GM12878 (cell line): ENCODE measurements at regions not wholly inside any gene's neighbourhood (a gene's known extent, or its start where the extent isn't known, plus 50 kb on each side); places are given as distances from the start of the nearest gene placed in this dataset.

Source experiments
- ATAC-seq: fragments of 200-7000 bp; cut with Tn5 transposase; 3 replicates; pipeline ENCODE4 v1.9.1; 2020; ENCODE audit warnings: mild to moderate bottlenecking, moderate library complexity
- BruUV-seq: library from RNA; stranded (reverse); fragments of 400-500 nt; replicated peaks from 2 replicates; lab custom pipeline; 2021; lab: Mats Ljungman, UMichigan
- CTCF ChIA-PET: fragments of 300-600 bp; sonication (Branson Sonifier 250); formaldehyde crosslinking; extraction: SDS; loops from one replicate; lab custom pipeline; 2021; ENCODE audit warnings: inconsistent platforms; lab: Yijun Ruan, JAX
- POLR2A ChIA-PET: fragments of 350-600 bp; formaldehyde crosslinking; extraction: SDS; loops from one replicate; lab custom pipeline; 2021; ENCODE audit warnings: inconsistent platforms; lab: Charles Lee
- RAD21 ChIA-PET: fragments of 300-600 bp; sonication (Branson Sonifier 250); formaldehyde crosslinking; loops from one replicate; lab custom pipeline; 2023; ENCODE audit warnings: antibody characterized with exemption; ENCODE audit not compliant: unreplicated experiment; lab: Charles Lee
- SMC1A ChIA-PET: fragments of 300-600 bp; sonication (Branson Sonifier 250); formaldehyde crosslinking; loops from one replicate; lab custom pipeline; 2023; ENCODE audit not compliant: unreplicated experiment, uncharacterized antibody; lab: Charles Lee
- DNase-seq: peaks from one replicate; pipeline ENCODE4 v3.0.0-alpha.2; 2011; ENCODE audit warnings: low read depth, low spot score
- FAIRE-seq: peaks from 3 replicates; lab custom pipeline; 2011; peaks lifted over from hg19 to GRCh38; lab: Jason Lieb, UNC
- H2AFZ ChIP-seq: 2 replicates; pipeline ENCODE4 v1.6.0; 2011; ENCODE audit warnings: low read depth, low read length, control low read depth; ENCODE audit not compliant: control insufficient read depth
- H3K27ac ChIP-seq: 2 replicates; pipeline ENCODE4 v1.5.1; 2011; ENCODE audit warnings: control low read depth; ENCODE audit not compliant: control insufficient read depth, insufficient read depth
- H3K27me3 ChIP-seq, 2 experiments: replicated peaks in 1 of 2; 2 replicates each; pipeline versions ENCODE4 v1.6.0 to v1.6.1; 2011; ENCODE audit warnings: low read length in 1 of 2; ENCODE audit not compliant: control insufficient read depth in 2 of 2, insufficient read depth in 2 of 2
- H3K36me3 ChIP-seq, 2 experiments: 2 replicates each; pipeline ENCODE4 v1.5.1; 2011; ENCODE audit warnings: low read length in 1 of 2; ENCODE audit not compliant: control insufficient read depth in 2 of 2, insufficient read depth in 2 of 2
- H3K4me1 ChIP-seq: 2 replicates; pipeline ENCODE4 v1.6.1; 2011; ENCODE audit warnings: mild to moderate bottlenecking, low read length, moderate library complexity, mixed read lengths; ENCODE audit not compliant: control insufficient read depth, insufficient read depth
- H3K4me2 ChIP-seq: 2 replicates; pipeline ENCODE4 v1.6.0; 2011; ENCODE audit warnings: control low read depth; ENCODE audit not compliant: control insufficient read depth, insufficient read depth
- H3K4me3 ChIP-seq: fragments of 200-600 bp; sonication (generic); 2 replicates; pipeline ENCODE4 v1.5.1; 2016
- H3K79me2 ChIP-seq: 2 replicates; pipeline ENCODE4 v1.6.0; 2011; ENCODE audit warnings: low read length; ENCODE audit not compliant: control insufficient read depth, insufficient read depth
- H3K9ac ChIP-seq: 2 replicates; pipeline ENCODE4 v1.8.0; 2011; ENCODE audit warnings: low read length, control low read depth, mixed read lengths; ENCODE audit not compliant: control insufficient read depth, insufficient read depth
- H3K9me3 ChIP-seq: replicated peaks from 3 replicates; pipeline ENCODE4 v1.5.1; 2011; ENCODE audit warnings: mild to moderate bottlenecking, low read length; ENCODE audit not compliant: control insufficient read depth, insufficient read depth
- H4K20me1 ChIP-seq: 2 replicates; pipeline ENCODE4 v1.6.0; 2011; ENCODE audit not compliant: control insufficient read depth, insufficient read depth
- ATF3 ChIP-seq: IDR thresholded peaks from 2 replicates; pipeline ENCODE4 v1.6.1; 2011; ENCODE audit warnings: low read depth, mild to moderate bottlenecking, low read length, moderate library complexity, borderline replicate concordance; ENCODE audit errors: extremely low read depth
- CHD2 ChIP-seq: IDR thresholded peaks from 2 replicates; pipeline ENCODE4 v1.6.1; 2011; ENCODE audit warnings: low read depth, low read length, improper control_type of control experiment, borderline replicate concordance
- CREB1 ChIP-seq: IDR thresholded peaks from 2 replicates; pipeline ENCODE4 v1.6.1; 2012; ENCODE audit warnings: low read depth, mild to moderate bottlenecking, inconsistent platforms
- CREM ChIP-seq: IDR thresholded peaks from 2 replicates; pipeline ENCODE4 v1.6.1; 2014; ENCODE audit warnings: antibody characterized with exemption, low read depth
- E2F8 ChIP-seq: fragments of 450-650 bp; IDR thresholded peaks from 2 replicates; pipeline ENCODE4 v1.6.1; 2018; ENCODE audit warnings: mild to moderate bottlenecking, low read depth, moderate library complexity; ENCODE audit not compliant: partially characterized antibody
- FOXM1 ChIP-seq: IDR thresholded peaks from 2 replicates; pipeline ENCODE4 v1.6.1; 2012; ENCODE audit warnings: low read depth, mild to moderate bottlenecking, inconsistent platforms, low read length, moderate library complexity
- HDAC2 ChIP-seq: fragments of 200-600 bp; sonication (generic); IDR thresholded peaks from 2 replicates; pipeline ENCODE4 v1.6.1; 2017
- HDGF ChIP-seq: fragments of 450-650 bp; IDR thresholded peaks from 2 replicates; pipeline ENCODE4 v1.6.1; 2016; ENCODE audit warnings: antibody characterized with exemption
- MAX ChIP-seq: IDR thresholded peaks from 2 replicates; pipeline ENCODE4 v1.6.1; 2012; ENCODE audit warnings: low read depth, low read length, improper control_type of control experiment
- RAD51 ChIP-seq: fragments of 450-650 bp; IDR thresholded peaks from 2 replicates; pipeline ENCODE4 v1.6.1; 2016; ENCODE audit warnings: moderate library complexity, mild to moderate bottlenecking, inconsistent platforms
- RELA ChIP-seq: fragments of 450-650 bp; IDR thresholded peaks from 2 replicates; pipeline ENCODE4 v1.8.0; 2014; ENCODE audit warnings: borderline replicate concordance; ENCODE audit not compliant: partially characterized antibody
- SMAD5 ChIP-seq: IDR thresholded peaks from 2 replicates; pipeline ENCODE4 v1.6.1; 2016; ENCODE audit warnings: antibody characterized with exemption, low read depth
- STAT1 ChIP-seq: fragments of 450-650 bp; conservative IDR thresholded peaks from 2 replicates; pipeline ENCODE4 v1.6.1; 2014; ENCODE audit warnings: antibody characterized with exemption, mild to moderate bottlenecking
- STAT3 ChIP-seq: IDR thresholded peaks from 2 replicates; pipeline ENCODE4 v1.6.1; 2011; ENCODE audit warnings: low read depth, low read length, improper control_type of control experiment
- TCF3 ChIP-seq: IDR thresholded peaks from 2 replicates; pipeline ENCODE4 v1.6.1; 2012; ENCODE audit warnings: low read depth, mild to moderate bottlenecking, low read length, borderline replicate concordance; ENCODE audit not compliant: insufficient read depth
- WRNIP1 ChIP-seq: IDR thresholded peaks from 2 replicates; pipeline ENCODE4 v1.6.1; 2011; ENCODE audit warnings: low read depth, low read length, improper control_type of control experiment, borderline replicate concordance
- YBX1 ChIP-seq: fragments of 450-650 bp; IDR thresholded peaks from 2 replicates; pipeline ENCODE4 v1.6.1; 2016; ENCODE audit warnings: antibody characterized with exemption
- ZBTB40 ChIP-seq: fragments of 450-650 bp; IDR thresholded peaks from 2 replicates; pipeline ENCODE4 v1.6.1; 2016; ENCODE audit warnings: mild to moderate bottlenecking, moderate library complexity, borderline replicate concordance
- ZNF384 ChIP-seq: IDR thresholded peaks from 2 replicates; pipeline ENCODE4 v1.6.1; 2012; ENCODE audit warnings: low read depth, mild to moderate bottlenecking, low read length, improper control_type of control experiment, borderline replicate concordance
- WGBS: methylation state at CpG from one replicate; pipeline ENCODE4 v1.1.6; 2016; ENCODE audit warnings: low lambda C conversion rate; ENCODE audit not compliant: insufficient replicate concordance, insufficient coverage; ENCODE audit errors: missing lambda C conversion rate; 5-methylcytosine and 5-hydroxymethylcytosine counted together
- in situ Hi-C: fragments of 300-500 bp; cut with MboI; formaldehyde crosslinking; loops from 9 replicates; pipeline ENCODE4 v1.14.3; 2018; ENCODE audit warnings: mixed read lengths
- intact Hi-C: fragments of 100-400 bp; cut with micrococcal nuclease; formaldehyde crosslinking; loops from one replicate; pipeline ENCODE4 v1.14.2; 2022; ENCODE audit not compliant: unreplicated experiment

- no peak overlapping the region for H2AFZ ChIP-seq
- H3K4me1 ChIP-seq = no peaks in the 10 kb centered on the region
- RAD21 ChIA-PET = no interaction called here
- TF ChIP-seq RELA (no peak), WRNIP1 (no peak), CREM (no peak), TCF3 (no peak), ZBTB40 (no peak), STAT1 (no peak), STAT3 (no peak), E2F8 (no peak), ZNF384 (no peak), ATF3 (no peak), YBX1 (no peak), CHD2 (no peak), RAD51 (no peak), SMAD5 (no peak), HDAC2 (no peak), HDGF (no peak), CREB1 (no peak), MAX (no peak), FOXM1 (no peak)
- intact Hi-C loops (no loop called here), in situ Hi-C loops (no loop called here)
- H3K9me3 ChIP-seq = no peaks in the 10 kb centered on the region
- no peaks in the 10 kb centered on the region for H3K36me3 ChIP-seq
- H4K20me1 ChIP-seq = no peaks in the 10 kb centered on the region
- BruUV-seq = no TSS peak
- WGBS = 22% methylated on average over 5 of the region's 5 CpGs
- H3K4me3 ChIP-seq = no peak overlapping the region
- no peak overlapping the region for H3K9ac ChIP-seq
- FAIRE-seq = no peak
- no peaks in the 10 kb centered on the region for H3K27me3 ChIP-seq
- SMC1A ChIA-PET = no interaction called here
- no peak for ATAC-seq
- H3K27ac ChIP-seq = no peak overlapping the region
- CTCF ChIA-PET = interaction anchor here (0.6 kb wide), 1 partner anchor 137 kb away, joined by 3 read pairs; no protein-coding TSS in a partner anchor
- no peaks in the 10 kb centered on the region for H3K79me2 ChIP-seq
- DNase-seq = no peak
- POLR2A ChIA-PET = no interaction called here
- no peak overlapping the region for H3K4me2 ChIP-seq
Measured at GRCh38 chr15:35320158-35320780, 225.7 kb downstream of the DPH6 start.
